ENCODE measurements at regions not wholly inside any gene's neighbourhood (a gene's known extent, or its start where the extent isn't known, plus 50 kb on each side); places are given as distances from the start of the nearest gene placed in this dataset.

- Histone ChIP-seq H2AFZ (ENCODE audit: control insufficient read depth, low read length) (no peak overlapping the region), H4K20me1 (ENCODE audit: control insufficient read depth, extremely low read depth, insufficient read depth, low read length) (no peaks in the 10 kb centered on the region), H3K79me2 (ENCODE audit: control insufficient read depth, insufficient read depth, low read length) (no peaks in the 10 kb centered on the region), H3K9me3 (ENCODE audit: control insufficient read depth, low read depth, low read length) (no peaks in the 10 kb centered on the region), H3K36me3 (ENCODE audit: control insufficient read depth in 2 of 2, extremely low read depth in 1 of 2, insufficient read depth in 2 of 2, low read length in 2 of 2) (no peaks in the 10 kb centered on the region), H3K4me3 (ENCODE audit: control insufficient read depth in 2 of 3, extremely low read depth in 1 of 3, insufficient read depth in 2 of 3, low read depth in 1 of 3, low read length in 3 of 3) (no peak overlapping the region), H3K27ac (ENCODE audit: control insufficient read depth, insufficient read depth, low read length) (no peak overlapping the region), H3K9me1 (ENCODE audit: control insufficient read depth, extremely low read depth, insufficient read depth, low read length) (no peaks in the 10 kb centered on the region), H3K9ac (ENCODE audit: control insufficient read depth, extremely low read depth, insufficient read depth, low read length) (no peak overlapping the region), H3K27me3 (ENCODE audit: control insufficient read depth, extremely low read depth, insufficient read depth, low read length) (no peaks in the 10 kb centered on the region), H3K4me2 (ENCODE audit: control insufficient read depth, extremely low read depth, insufficient read depth, low read depth, low read length) (no peak overlapping the region), H3K4me1 (ENCODE audit: control insufficient read depth, extremely low read depth, insufficient read depth, low read length) (peaks cover 20% of the 10 kb centered on the region)
- TF ChIP-seq, protein P1, sequence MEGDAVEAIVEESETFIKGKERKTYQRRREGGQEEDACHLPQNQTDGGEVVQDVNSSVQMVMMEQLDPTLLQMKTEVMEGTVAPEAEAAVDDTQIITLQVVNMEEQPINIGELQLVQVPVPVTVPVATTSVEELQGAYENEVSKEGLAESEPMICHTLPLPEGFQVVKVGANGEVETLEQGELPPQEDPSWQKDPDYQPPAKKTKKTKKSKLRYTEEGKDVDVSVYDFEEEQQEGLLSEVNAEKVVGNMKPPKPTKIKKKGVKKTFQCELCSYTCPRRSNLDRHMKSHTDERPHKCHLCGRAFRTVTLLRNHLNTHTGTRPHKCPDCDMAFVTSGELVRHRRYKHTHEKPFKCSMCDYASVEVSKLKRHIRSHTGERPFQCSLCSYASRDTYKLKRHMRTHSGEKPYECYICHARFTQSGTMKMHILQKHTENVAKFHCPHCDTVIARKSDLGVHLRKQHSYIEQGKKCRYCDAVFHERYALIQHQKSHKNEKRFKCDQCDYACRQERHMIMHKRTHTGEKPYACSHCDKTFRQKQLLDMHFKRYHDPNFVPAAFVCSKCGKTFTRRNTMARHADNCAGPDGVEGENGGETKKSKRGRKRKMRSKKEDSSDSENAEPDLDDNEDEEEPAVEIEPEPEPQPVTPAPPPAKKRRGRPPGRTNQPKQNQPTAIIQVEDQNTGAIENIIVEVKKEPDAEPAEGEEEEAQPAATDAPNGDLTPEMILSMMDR (optimal IDR thresholded peaks at IDR 0.05 in 1 of 3, IDR thresholded peaks at IDR 0.05 in 1 of 3, conservative IDR thresholded peaks at IDR 0.05 in 1 of 3; ENCODE audit: extremely low read depth in 1 of 3, insufficient read depth in 2 of 3, low read length in 3 of 3), result peak; percentile 63 to 82 (median 67)
- no peak for TF ChIP-seq EZH2 (IDR thresholded peaks at IDR 0.05; ENCODE audit: low read length)
- no peak for DNase-seq (ENCODE audit: low read depth, low spot score)
- peak; percentile 72 for FAIRE-seq
- dilution Hi-C loops (cut with MboI; ENCODE audit: extremely low pct_ligation_motif_present, low sequenced_read_pairs), result no loop called here
Observed at GRCh38 chr10:121662945-121663917, 65.0 kb upstream of the FGFR2 start.

DNA sequence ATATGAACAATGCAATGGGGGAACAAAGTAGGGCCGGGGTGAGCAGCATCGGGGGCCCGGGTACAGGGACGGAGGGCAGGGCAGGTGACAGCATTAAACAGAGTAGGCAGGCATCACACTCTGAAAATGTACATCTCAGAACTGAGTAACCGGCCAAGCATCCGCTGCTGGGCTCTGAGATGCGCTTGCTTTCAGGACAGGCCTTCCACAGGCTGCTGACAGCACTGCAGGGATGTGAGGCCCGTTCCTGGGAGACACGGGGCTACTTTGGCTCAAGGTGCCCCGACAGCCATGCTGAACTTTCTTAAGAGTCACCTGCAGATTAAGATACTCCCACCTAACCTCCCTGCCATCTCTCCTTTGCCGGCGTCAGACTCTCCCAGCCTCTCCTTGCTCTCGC is 64.3 kb upstream of the FGFR2 start:
- no peaks in the 10 kb centered on the region for H3K9me1 ChIP-seq (ENCODE audit: control insufficient read depth, extremely low read depth, insufficient read depth, low read length)
- no peak overlapping the region for H3K4me3 ChIP-seq (ENCODE audit: control insufficient read depth in 2 of 3, extremely low read depth in 1 of 3, insufficient read depth in 2 of 3, low read depth in 1 of 3, low read length in 3 of 3)
- no peak overlapping the region for H3K9ac ChIP-seq (ENCODE audit: control insufficient read depth, extremely low read depth, insufficient read depth, low read length)

More for the DNA sequence above, 64.3 kb upstream of the FGFR2 start:
- H3K79me2 ChIP-seq (ENCODE audit: control insufficient read depth, insufficient read depth, low read length), result no peaks in the 10 kb centered on the region
- no peaks in the 10 kb centered on the region for H3K36me3 ChIP-seq (ENCODE audit: control insufficient read depth in 2 of 2, extremely low read depth in 1 of 2, insufficient read depth in 2 of 2, low read length in 2 of 2)
- dilution Hi-C loops (cut with MboI; ENCODE audit: extremely low pct_ligation_motif_present, low sequenced_read_pairs), result no loop called here
- FAIRE-seq (no peak), DNase-seq (ENCODE audit: low read depth, low spot score) (no peak)
- no peaks in the 10 kb centered on the region for H3K9me3 ChIP-seq (ENCODE audit: control insufficient read depth, low read depth, low read length)
- no peak for TF ChIP-seq EZH2 (IDR thresholded peaks at IDR 0.05; ENCODE audit: low read length)
- TF ChIP-seq, protein P1 (optimal IDR thresholded peaks at IDR 0.05 in 1 of 3, IDR thresholded peaks at IDR 0.05 in 1 of 3, conservative IDR thresholded peaks at IDR 0.05 in 1 of 3; ENCODE audit: extremely low read depth in 1 of 3, insufficient read depth in 2 of 3, low read length in 3 of 3), result no peak
- H3K27me3 ChIP-seq (ENCODE audit: control insufficient read depth, extremely low read depth, insufficient read depth, low read length), result no peaks in the 10 kb centered on the region
- H2AFZ ChIP-seq (ENCODE audit: control insufficient read depth, low read length), result no peak overlapping the region
- no peak overlapping the region for H3K4me2 ChIP-seq (ENCODE audit: control insufficient read depth, extremely low read depth, insufficient read depth, low read depth, low read length)
- peaks cover 14% of the 10 kb centered on the region for H3K4me1 ChIP-seq (ENCODE audit: control insufficient read depth, extremely low read depth, insufficient read depth, low read length)
- no peaks in the 10 kb centered on the region for H4K20me1 ChIP-seq (ENCODE audit: control insufficient read depth, extremely low read depth, insufficient read depth, low read length)
- H3K27ac ChIP-seq (ENCODE audit: control insufficient read depth, insufficient read depth, low read length), result no peak overlapping the region

All from keratinocyte (primary cell).